Hepatocyte (in vitro differentiated cells): ENCODE measurements at regions not wholly inside any gene's neighbourhood (a gene's known extent, or its start where the extent isn't known, plus 50 kb on each side); places are given as distances from the start of the nearest gene placed in this dataset.

Experiments
- DNase-seq: peaks from one replicate; pipeline ENCODE4 v3.0.0-alpha.2; 2016; ENCODE audit warnings: low spot score
- H2AFZ ChIP-seq: fragments of 200-600 bp; sonication (generic); 2 replicates; pipeline ENCODE4 v1.6.0; 2016; ENCODE audit warnings: antibody characterized with exemption, mild to moderate bottlenecking
- H3K27ac ChIP-seq: fragments of 200-600 bp; sonication (generic); 2 replicates; pipeline ENCODE4 v1.5.1; 2016; ENCODE audit warnings: mild to moderate bottlenecking
- H3K27me3 ChIP-seq: fragments of 200-600 bp; sonication (generic); 2 replicates; pipeline ENCODE4 v1.6.1; 2016
- H3K36me3 ChIP-seq: fragments of 200-600 bp; sonication (generic); replicated peaks from 2 replicates; pipeline ENCODE4 v1.5.1; 2016; ENCODE audit warnings: low read depth; ENCODE audit not compliant: insufficient read depth
- H3K4me1 ChIP-seq: fragments of 200-600 bp; sonication (generic); 2 replicates; pipeline ENCODE4 v1.5.1; 2016; ENCODE audit warnings: mild to moderate bottlenecking, moderate library complexity; ENCODE audit not compliant: insufficient read depth
- H3K4me2 ChIP-seq: fragments of 200-600 bp; sonication (generic); 2 replicates; pipeline ENCODE4 v1.6.0; 2016
- H3K4me3 ChIP-seq: fragments of 200-600 bp; sonication (generic); 2 replicates; pipeline ENCODE4 v1.5.1; 2016; ENCODE audit warnings: mild to moderate bottlenecking
- H3K79me2 ChIP-seq: fragments of 200-600 bp; sonication (generic); 2 replicates; pipeline ENCODE4 v1.6.0; 2017; ENCODE audit warnings: mild to moderate bottlenecking
- H3K9me2 ChIP-seq: fragments of 200-600 bp; sonication (generic); replicated peaks from 2 replicates; pipeline ENCODE4 v1.6.0; 2017; ENCODE audit warnings: mild to moderate bottlenecking; ENCODE audit not compliant: insufficient read depth
- H3K9me3 ChIP-seq: fragments of 200-600 bp; sonication (generic); 2 replicates; pipeline ENCODE4 v1.5.1; 2016; ENCODE audit warnings: low read depth, mild to moderate bottlenecking
- H4K20me1 ChIP-seq: fragments of 200-600 bp; sonication (generic); 2 replicates; pipeline ENCODE4 v1.6.0; 2016; ENCODE audit warnings: mild to moderate bottlenecking; ENCODE audit not compliant: insufficient read depth, poor library complexity, severe bottlenecking
- CTCF ChIP-seq: fragments of 200-600 bp; sonication (generic); IDR thresholded peaks from 2 replicates; pipeline ENCODE4 v1.5.1; 2016; ENCODE audit warnings: antibody characterized with exemption, mild to moderate bottlenecking; ENCODE audit not compliant: poor library complexity
- EZH2 ChIP-seq: fragments of 200-600 bp; sonication (generic); IDR thresholded peaks from 2 replicates; pipeline ENCODE4 v1.6.1; 2016; ENCODE audit warnings: antibody characterized with exemption, mild to moderate bottlenecking, borderline replicate concordance
- EZH2phosphoT487 ChIP-seq: fragments of 200-600 bp; sonication (generic); IDR thresholded peaks from one replicate; pipeline ENCODE4 v1.6.1; 2018; ENCODE audit warnings: antibody characterized with exemption, mild to moderate bottlenecking, low read depth, moderate library complexity; ENCODE audit not compliant: unreplicated experiment, severe bottlenecking
- WGBS: methylation state at CpG from one replicate; pipeline ENCODE4 v1.1.6; 2016; ENCODE audit warnings: low lambda C conversion rate; ENCODE audit errors: missing lambda C conversion rate; 5-methylcytosine and 5-hydroxymethylcytosine counted together

- 91% methylated on average over 11 of the region's 11 CpGs for WGBS
- H3K9me2 ChIP-seq = no peaks in the 10 kb centered on the region
- H3K36me3 ChIP-seq = no peaks in the 10 kb centered on the region
- no peak for DNase-seq
- no peak overlapping the region for H3K4me3 ChIP-seq
- no peaks in the 10 kb centered on the region for H3K27me3 ChIP-seq
- H3K27ac ChIP-seq = no peak overlapping the region
- H3K4me2 ChIP-seq = no peak overlapping the region
- H2AFZ ChIP-seq = no peak overlapping the region
- no peaks in the 10 kb centered on the region for H4K20me1 ChIP-seq
- TF ChIP-seq EZH2phosphoT487 (no peak), CTCF (no peak), EZH2 (no peak)
- H3K79me2 ChIP-seq = no peaks in the 10 kb centered on the region
- no peaks in the 10 kb centered on the region for H3K4me1 ChIP-seq
- H3K9me3 ChIP-seq = no peaks in the 10 kb centered on the region
Measured at GRCh38 chr4:183763990-183764754, 105.1 kb downstream of the TRAPPC11 start.

- Histone ChIP-seq H3K27ac (peak overlapping the region; percentile 77), H3K36me3 (no peaks in the 10 kb centered on the region), H3K9me2 (no peaks in the 10 kb centered on the region), H3K27me3 (no peaks in the 10 kb centered on the region), H3K4me3 (no peak overlapping the region), H3K4me2 (peak overlapping the region; percentile 60), H4K20me1 (no peaks in the 10 kb centered on the region), H3K4me1 (no peaks in the 10 kb centered on the region), H3K9me3 (no peaks in the 10 kb centered on the region), H3K79me2 (no peaks in the 10 kb centered on the region), H2AFZ (peak overlapping the region; percentile 41)
- no peak for TF ChIP-seq EZH2
- no peak for TF ChIP-seq EZH2phosphoT487
- TF ChIP-seq CTCF = no peak
- peak; percentile 38 for DNase-seq
- WGBS = 61% methylated on average over 18 of the region's 18 CpGs
Measured at GRCh38 chr4:183765251-183765911, 106.3 kb downstream of the TRAPPC11 start.

- H2AFZ ChIP-seq = no peak overlapping the region
- no peaks in the 10 kb centered on the region for H3K36me3 ChIP-seq
- H3K27me3 ChIP-seq = no peaks in the 10 kb centered on the region
- no peaks in the 10 kb centered on the region for H4K20me1 ChIP-seq
- no peaks in the 10 kb centered on the region for H3K4me1 ChIP-seq
- no peak overlapping the region for H3K4me3 ChIP-seq
- no peak overlapping the region for H3K27ac ChIP-seq
- TF ChIP-seq CTCF (no peak), EZH2 (no peak), EZH2phosphoT487 (no peak)
- WGBS = 95% methylated on average over 12 of the region's 12 CpGs
- no peaks in the 10 kb centered on the region for H3K9me3 ChIP-seq
- H3K9me2 ChIP-seq = no peaks in the 10 kb centered on the region
- no peak for DNase-seq
- no peak overlapping the region for H3K4me2 ChIP-seq
- no peaks in the 10 kb centered on the region for H3K79me2 ChIP-seq
Measured at GRCh38 chr4:183766140-183766539, 107.0 kb downstream of the TRAPPC11 start.
